ENCODE measurements at regions not wholly inside any gene's neighbourhood (a gene's known extent, or its start where the extent isn't known, plus 50 kb on each side); places are given as distances from the start of the nearest gene placed in this dataset.

DNA sequence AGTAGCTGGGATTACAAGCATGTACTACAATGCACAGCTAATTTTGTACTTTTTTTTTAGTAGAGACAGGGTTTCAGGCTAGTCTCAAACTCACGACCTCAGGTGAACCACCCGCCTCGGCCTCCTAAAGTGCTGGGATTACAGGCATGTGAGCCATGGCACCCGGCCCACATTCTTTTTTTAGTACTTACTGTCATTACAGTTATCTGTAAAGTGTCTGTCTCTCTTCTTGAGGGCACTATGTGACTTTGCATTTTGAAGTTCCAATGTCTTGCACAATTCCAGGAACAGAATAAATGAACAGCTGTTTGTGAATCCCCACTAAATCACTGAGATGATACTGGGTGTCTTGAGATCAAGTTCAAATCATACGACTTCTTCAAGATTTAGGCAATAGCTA, 1540.3 kb downstream of the CDH11 start:
- no peaks in the 10 kb centered on the region for H3K9me3 ChIP-seq (replicated peaks; ENCODE audit: low read length)

DNA sequence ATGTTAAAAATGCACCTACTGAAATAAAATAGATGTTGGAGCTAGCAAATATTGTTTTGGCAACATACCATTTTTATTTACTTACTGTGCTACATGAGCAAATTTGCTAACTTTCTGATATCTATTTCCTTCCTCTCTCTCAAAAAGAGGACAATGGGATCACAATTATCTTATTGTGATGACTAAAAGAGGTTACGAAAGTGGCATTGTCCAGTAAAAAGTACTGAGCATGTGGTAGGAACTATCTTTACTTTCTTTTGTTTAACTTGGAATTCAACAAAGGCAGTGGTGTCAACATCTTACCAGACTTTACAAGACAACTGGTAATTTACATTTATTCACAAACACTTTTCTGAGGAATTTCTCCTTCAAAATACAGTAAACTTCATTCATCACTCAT, 1542.6 kb upstream of the CDH8 start:
- H3K27me3 ChIP-seq (ENCODE audit: control insufficient read depth, insufficient read depth, low read length): no peaks in the 10 kb centered on the region
- no peaks in the 10 kb centered on the region for H3K36me3 ChIP-seq (ENCODE audit: insufficient read depth, low read length)
- H3K4me2 ChIP-seq (ENCODE audit: low read length): no peak overlapping the region
- H3K9me3 ChIP-seq (replicated peaks; ENCODE audit: low read length): no peaks in the 10 kb centered on the region
- no peak overlapping the region for H3K4me3 ChIP-seq (ENCODE audit: low read length)
- no peak overlapping the region for H3K9ac ChIP-seq (ENCODE audit: low read depth, low read length)
- H3K4me1 ChIP-seq (ENCODE audit: control insufficient read depth, insufficient read depth, low read length): no peaks in the 10 kb centered on the region

More for the DNA sequence above, 1540.3 kb downstream of the CDH11 start:
- H3K36me3 ChIP-seq (ENCODE audit: insufficient read depth, low read length): no peaks in the 10 kb centered on the region
- no peaks in the 10 kb centered on the region for H3K4me1 ChIP-seq (ENCODE audit: control insufficient read depth, insufficient read depth, low read length)
- no peak overlapping the region for H3K9ac ChIP-seq (ENCODE audit: low read depth, low read length)
- no peak overlapping the region for H3K4me2 ChIP-seq (ENCODE audit: low read length)
- no peak overlapping the region for H3K4me3 ChIP-seq (ENCODE audit: low read length)
- no peaks in the 10 kb centered on the region for H3K27me3 ChIP-seq (ENCODE audit: control insufficient read depth, insufficient read depth, low read length)

- Histone ChIP-seq H3K4me3 (ENCODE audit: low read length) (no peak overlapping the region), H3K27me3 (ENCODE audit: control insufficient read depth, insufficient read depth, low read length) (no peaks in the 10 kb centered on the region), H3K4me2 (ENCODE audit: low read length) (no peak overlapping the region), H3K9ac (ENCODE audit: low read depth, low read length) (no peak overlapping the region), H3K9me3 (replicated peaks; ENCODE audit: low read length) (no peaks in the 10 kb centered on the region), H3K36me3 (ENCODE audit: insufficient read depth, low read length) (no peaks in the 10 kb centered on the region), H3K4me1 (ENCODE audit: control insufficient read depth, insufficient read depth, low read length) (no peaks in the 10 kb centered on the region)
These were observed 1541.7 kb upstream of the CDH8 start for GRCh38 chr16:63577891-63578290.

DNA sequence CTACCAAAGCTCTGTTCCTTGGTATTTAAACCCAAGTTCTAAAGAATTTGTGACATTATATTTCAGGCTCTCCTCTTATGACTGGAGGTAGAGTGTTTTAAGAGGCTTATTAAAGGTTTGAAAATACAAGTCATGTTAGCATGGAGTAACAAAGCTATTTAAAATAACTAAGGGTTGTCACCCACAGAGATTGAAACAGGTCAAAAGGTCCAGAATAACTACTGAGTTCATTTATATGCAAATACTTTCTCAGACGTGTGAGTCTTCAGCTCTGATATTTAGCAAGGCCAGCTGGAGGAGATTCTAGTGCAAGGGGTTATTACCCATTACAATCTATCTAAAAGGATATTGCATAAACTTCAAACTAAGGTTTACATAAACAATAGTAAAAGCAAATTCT, 1538.8 kb upstream of the CDH8 start:
- H3K27me3 ChIP-seq (ENCODE audit: control insufficient read depth, insufficient read depth, low read length): no peaks in the 10 kb centered on the region
- no peak overlapping the region for H3K4me3 ChIP-seq (ENCODE audit: low read length)
- no peaks in the 10 kb centered on the region for H3K36me3 ChIP-seq (ENCODE audit: insufficient read depth, low read length)
- H3K4me2 ChIP-seq (ENCODE audit: low read length): no peak overlapping the region
- H3K9me3 ChIP-seq (replicated peaks; ENCODE audit: low read length): no peaks in the 10 kb centered on the region
- H3K4me1 ChIP-seq (ENCODE audit: control insufficient read depth, insufficient read depth, low read length): no peaks in the 10 kb centered on the region
- no peak overlapping the region for H3K9ac ChIP-seq (ENCODE audit: low read depth, low read length)

DNA sequence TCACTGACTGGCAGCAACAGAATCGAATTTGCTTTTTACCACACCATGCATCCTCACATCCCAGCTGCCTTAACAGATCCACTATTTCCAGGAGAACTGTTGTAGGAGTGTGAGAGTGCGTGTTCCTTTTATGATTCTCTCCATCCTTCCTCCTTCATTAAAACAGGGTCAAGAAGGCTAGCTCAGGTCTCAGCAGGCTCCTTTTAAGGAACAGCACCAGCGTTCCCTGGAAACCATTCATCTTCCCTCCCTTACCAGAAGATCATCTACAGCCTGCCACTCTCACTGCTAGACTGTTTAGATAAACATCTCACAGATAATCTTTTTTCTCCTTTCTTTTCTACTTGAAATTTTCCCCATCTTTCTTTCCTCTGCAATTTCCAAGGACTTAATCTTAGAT, 1531.9 kb upstream of the CDH8 start:
- H3K4me2 ChIP-seq (ENCODE audit: low read length): no peak overlapping the region
- H3K4me1 ChIP-seq (ENCODE audit: control insufficient read depth, insufficient read depth, low read length): no peaks in the 10 kb centered on the region
- no peak overlapping the region for H3K4me3 ChIP-seq (ENCODE audit: low read length)
- no peaks in the 10 kb centered on the region for H3K36me3 ChIP-seq (ENCODE audit: insufficient read depth, low read length)
- no peak overlapping the region for H3K9ac ChIP-seq (ENCODE audit: low read depth, low read length)
- H3K27me3 ChIP-seq (ENCODE audit: control insufficient read depth, insufficient read depth, low read length): no peaks in the 10 kb centered on the region
- no peaks in the 10 kb centered on the region for H3K9me3 ChIP-seq (replicated peaks; ENCODE audit: low read length)

- Histone ChIP-seq H3K36me3 (ENCODE audit: insufficient read depth, low read length) (no peaks in the 10 kb centered on the region), H3K4me1 (ENCODE audit: control insufficient read depth, insufficient read depth, low read length) (no peaks in the 10 kb centered on the region), H3K4me2 (ENCODE audit: low read length) (no peak overlapping the region), H3K9ac (ENCODE audit: low read depth, low read length) (no peak overlapping the region), H3K9me3 (replicated peaks; ENCODE audit: low read length) (no peaks in the 10 kb centered on the region), H3K4me3 (ENCODE audit: low read length) (no peak overlapping the region), H3K27me3 (ENCODE audit: control insufficient read depth, insufficient read depth, low read length) (no peaks in the 10 kb centered on the region)
These were observed 1527.7 kb upstream of the CDH8 start for GRCh38 chr16:63563819-63564505.

GRCh38 chr16:63553980-63554379, 1517.7 kb upstream of the CDH8 start:
- H3K9me3 ChIP-seq (replicated peaks; ENCODE audit: low read length): no peaks in the 10 kb centered on the region
- no peaks in the 10 kb centered on the region for H3K27me3 ChIP-seq (ENCODE audit: control insufficient read depth, insufficient read depth, low read length)
- no peaks in the 10 kb centered on the region for H3K36me3 ChIP-seq (ENCODE audit: insufficient read depth, low read length)
- H3K4me2 ChIP-seq (ENCODE audit: low read length): no peak overlapping the region
- no peaks in the 10 kb centered on the region for H3K4me1 ChIP-seq (ENCODE audit: control insufficient read depth, insufficient read depth, low read length)
- no peak overlapping the region for H3K9ac ChIP-seq (ENCODE audit: low read depth, low read length)
- H3K4me3 ChIP-seq (ENCODE audit: low read length): no peak overlapping the region

GRCh38 chr16:63539276-63539675, 1503.0 kb upstream of the CDH8 start:
- H3K9me3 ChIP-seq (replicated peaks; ENCODE audit: low read length): no peaks in the 10 kb centered on the region
- H3K4me2 ChIP-seq (ENCODE audit: low read length): no peak overlapping the region
- H3K4me1 ChIP-seq (ENCODE audit: control insufficient read depth, insufficient read depth, low read length): no peaks in the 10 kb centered on the region
- H3K27me3 ChIP-seq (ENCODE audit: control insufficient read depth, insufficient read depth, low read length): no peaks in the 10 kb centered on the region
- H3K9ac ChIP-seq (ENCODE audit: low read depth, low read length): no peak overlapping the region
- H3K4me3 ChIP-seq (ENCODE audit: low read length): no peak overlapping the region
- H3K36me3 ChIP-seq (ENCODE audit: insufficient read depth, low read length): no peaks in the 10 kb centered on the region

GRCh38 chr16:63530974-63531373, 1494.7 kb upstream of the CDH8 start:
- Histone ChIP-seq H3K4me3 (ENCODE audit: low read length) (no peak overlapping the region), H3K9me3 (replicated peaks; ENCODE audit: low read length) (no peaks in the 10 kb centered on the region), H3K36me3 (ENCODE audit: insufficient read depth, low read length) (no peaks in the 10 kb centered on the region), H3K4me2 (ENCODE audit: low read length) (no peak overlapping the region), H3K27me3 (ENCODE audit: control insufficient read depth, insufficient read depth, low read length) (no peaks in the 10 kb centered on the region), H3K9ac (ENCODE audit: low read depth, low read length) (no peak overlapping the region), H3K4me1 (ENCODE audit: control insufficient read depth, insufficient read depth, low read length) (no peaks in the 10 kb centered on the region)

DNA sequence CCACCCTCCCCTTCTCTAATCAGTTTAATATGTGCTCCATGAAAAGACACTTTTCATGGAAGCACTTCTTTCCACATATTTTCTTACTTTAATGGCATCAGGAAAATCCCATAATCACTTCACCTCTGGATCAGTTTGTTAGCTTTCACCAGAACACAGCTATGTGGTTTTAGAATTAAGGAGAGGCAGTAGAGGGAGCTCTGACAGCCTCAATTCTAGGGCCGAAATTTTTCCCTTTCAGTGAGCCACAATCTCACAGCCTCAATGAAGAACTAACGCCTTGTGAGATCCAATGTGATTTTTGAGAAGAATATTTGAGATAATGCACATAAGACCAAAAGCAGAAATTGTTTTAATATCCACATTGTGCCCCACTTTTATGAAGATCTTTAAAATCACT, 1494.0 kb upstream of the CDH8 start:
- no peak overlapping the region for H3K9ac ChIP-seq (ENCODE audit: low read depth, low read length)
- no peaks in the 10 kb centered on the region for H3K9me3 ChIP-seq (replicated peaks; ENCODE audit: low read length)
- no peak overlapping the region for H3K4me3 ChIP-seq (ENCODE audit: low read length)
- no peaks in the 10 kb centered on the region for H3K36me3 ChIP-seq (ENCODE audit: insufficient read depth, low read length)
- no peak overlapping the region for H3K4me2 ChIP-seq (ENCODE audit: low read length)
- no peaks in the 10 kb centered on the region for H3K27me3 ChIP-seq (ENCODE audit: control insufficient read depth, insufficient read depth, low read length)
- no peaks in the 10 kb centered on the region for H3K4me1 ChIP-seq (ENCODE audit: control insufficient read depth, insufficient read depth, low read length)

GRCh38 chr16:63527404-63527803, 1491.2 kb upstream of the CDH8 start:
- no peak overlapping the region for H3K9ac ChIP-seq (ENCODE audit: low read depth, low read length)
- no peak overlapping the region for H3K4me3 ChIP-seq (ENCODE audit: low read length)
- no peak overlapping the region for H3K4me2 ChIP-seq (ENCODE audit: low read length)
- H3K9me3 ChIP-seq (replicated peaks; ENCODE audit: low read length): no peaks in the 10 kb centered on the region
- H3K36me3 ChIP-seq (ENCODE audit: insufficient read depth, low read length): no peaks in the 10 kb centered on the region
- no peaks in the 10 kb centered on the region for H3K27me3 ChIP-seq (ENCODE audit: control insufficient read depth, insufficient read depth, low read length)
- H3K4me1 ChIP-seq (ENCODE audit: control insufficient read depth, insufficient read depth, low read length): no peaks in the 10 kb centered on the region

DNA sequence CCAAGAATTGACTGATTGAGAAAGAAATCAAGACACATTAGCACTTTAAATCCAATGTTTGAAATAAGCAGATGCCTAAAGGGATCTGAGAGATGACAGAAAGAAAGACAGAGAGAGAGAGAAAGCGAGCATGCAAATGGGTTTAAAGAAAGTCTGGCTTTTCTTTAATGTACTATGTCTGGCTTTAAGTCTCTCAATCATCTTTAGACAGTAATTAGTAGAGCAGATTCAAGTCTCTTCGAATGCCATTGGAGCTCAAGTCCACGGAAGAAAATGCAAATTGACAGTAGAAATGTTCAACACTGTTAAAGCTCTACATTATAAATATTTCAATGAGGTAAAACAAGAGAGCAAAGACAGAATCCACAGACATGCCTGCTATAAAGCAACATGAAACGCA, 1480.2 kb upstream of the CDH8 start:
- H3K9ac ChIP-seq (ENCODE audit: low read depth, low read length): no peak overlapping the region
- H3K9me3 ChIP-seq (replicated peaks; ENCODE audit: low read length): no peaks in the 10 kb centered on the region
- H3K36me3 ChIP-seq (ENCODE audit: insufficient read depth, low read length): no peaks in the 10 kb centered on the region
- no peaks in the 10 kb centered on the region for H3K4me1 ChIP-seq (ENCODE audit: control insufficient read depth, insufficient read depth, low read length)
- no peaks in the 10 kb centered on the region for H3K27me3 ChIP-seq (ENCODE audit: control insufficient read depth, insufficient read depth, low read length)
- H3K4me3 ChIP-seq (ENCODE audit: low read length): no peak overlapping the region
- no peak overlapping the region for H3K4me2 ChIP-seq (ENCODE audit: low read length)
